ENCODE measurements at regions not wholly inside any gene's neighbourhood (a gene's known extent, or its start where the extent isn't known, plus 50 kb on each side); places are given as distances from the start of the nearest gene placed in this dataset.

GRCh38 chr11:122023614-122024250 lies 92.3 kb downstream of the BLID start:
- TF ChIP-seq REST (IDR thresholded peaks at IDR 0.05; ENCODE audit: insufficient read depth in 1 of 2, low read depth in 2 of 2, low read length in 2 of 2) = no peak
- no peak for TF ChIP-seq POLR2AphosphoS5 (IDR thresholded peaks at IDR 0.05; ENCODE audit: low read depth, low read length)
- TF ChIP-seq TAF1 (IDR thresholded peaks at IDR 0.05; ENCODE audit: borderline replicate concordance, insufficient read depth, low read length) = no peak
- TF ChIP-seq SIN3A (IDR thresholded peaks at IDR 0.05; ENCODE audit: borderline replicate concordance, insufficient read depth, low read length) = 0 out of 2 replicates have a peak, but pooled peaks have one; percentile 32
- no peak for TF ChIP-seq FOXP2 (optimal IDR thresholded peaks at IDR 0.05; ENCODE audit: borderline replicate concordance, extremely low read depth, extremely low read length, insufficient read depth)
